Naive thymus-derived CD8-positive, alpha-beta T cell (primary cell): ENCODE measurements at regions not wholly inside any gene's neighbourhood (a gene's known extent, or its start where the extent isn't known, plus 50 kb on each side); places are given as distances from the start of the nearest gene placed in this dataset.

Experiments used
- ATAC-seq, 2 donors: fragments of 150-1000 bp; cut with Tn5 transposase in 1 of 2; sonication (Bioruptor Pico), chemical (Tn5 transposase) in 1 of 2; 1 replicate in 1 of 2; 2 replicates in 1 of 2; pipeline ENCODE4 v1.10.0; 2021; ENCODE audit warnings: mild to moderate bottlenecking in 2 of 2, moderate library complexity in 2 of 2
- POLR2A ChIA-PET: fragments of 350-600 bp; sonication (Branson Sonifier 250); formaldehyde crosslinking; loops from one replicate; lab custom pipeline; 2021; ENCODE audit warnings: antibody characterized with exemption; lab: Charles Lee
- DNase-seq, 10 donors: peaks; one replicate each; pipeline versions ENCODE4 v3.0.0 to v3.0.0-alpha.2; 2020 to 2022
- H3K27ac Mint-ChIP-seq, 10 donors: one replicate each; pipeline ENCODE4 v1.8.0; 2020 to 2022; ENCODE audit warnings: mild to moderate bottlenecking in 10 of 10, mixed read lengths in 10 of 10, moderate library complexity in 4 of 10, inconsistent platforms in 1 of 10
- H3K27me3 Mint-ChIP-seq, 5 donors: one replicate each; pipeline ENCODE4 v1.8.0; 2021 to 2022; ENCODE audit warnings: mixed read lengths in 5 of 5
- H3K36me3 Mint-ChIP-seq, 3 donors: one replicate each; pipeline ENCODE4 v1.8.0; 2020 to 2022; ENCODE audit warnings: mixed read lengths in 3 of 3, mild to moderate bottlenecking in 2 of 3, inconsistent platforms in 1 of 3
- H3K4me1 Mint-ChIP-seq, 4 donors: one replicate each; pipeline ENCODE4 v1.8.0; 2021 to 2022; ENCODE audit warnings: mixed read lengths in 4 of 4
- H3K4me3 Mint-ChIP-seq, 10 donors: one replicate each; pipeline ENCODE4 v1.8.0; 2020 to 2022; ENCODE audit warnings: mild to moderate bottlenecking in 10 of 10, mixed read lengths in 10 of 10, moderate library complexity in 6 of 10, inconsistent platforms in 1 of 10
- H3K9me3 Mint-ChIP-seq, 9 donors: one replicate each; pipeline ENCODE4 v1.8.0; 2020 to 2022; ENCODE audit warnings: mixed read lengths in 9 of 9, mild to moderate bottlenecking in 3 of 9, inconsistent platforms in 1 of 9, moderate library complexity in 1 of 9

GRCh38 chr16:65538976-65539375, 417.1 kb upstream of the CDH11 start:
- POLR2A ChIA-PET = no interaction called here
- H3K4me1 Mint-ChIP-seq = peaks cover 0 to 2% (median 0%) of the 10 kb centered on the region in 4 donors

GRCh38 chr16:65537336-65537735, 415.5 kb upstream of the CDH11 start:
- POLR2A ChIA-PET = no interaction called here
- Mint-ChIP-seq H3K27me3 (peaks cover 0 to 11% (median 0%) of the 10 kb centered on the region in 5 donors), H3K4me3 (no peak overlapping the region), H3K36me3 (no peaks in the 10 kb centered on the region), H3K4me1 (peaks cover 0 to 2% (median 0%) of the 10 kb centered on the region in 4 donors), H3K27ac (no peak overlapping the region), H3K9me3 (peaks cover 0 to 25% (median 3%) of the 10 kb centered on the region in 9 donors)
- DNase-seq = no peak
- no peak for ATAC-seq

More at GRCh38 chr16:65538976-65539375, 417.1 kb upstream of the CDH11 start:
- Mint-ChIP-seq H3K36me3 (no peaks in the 10 kb centered on the region), H3K9me3 (peaks cover 0 to 38% (median 3%) of the 10 kb centered on the region in 9 donors), H3K4me3 (no peak overlapping the region), H3K27me3 (peaks cover 0 to 11% (median 0%) of the 10 kb centered on the region in 5 donors), H3K27ac (no peak overlapping the region)
- DNase-seq (no peak), ATAC-seq (no peak)

GRCh38 chr16:65534121-65534528, 412.3 kb upstream of the CDH11 start:
- no peak for ATAC-seq
- POLR2A ChIA-PET = no interaction called here
- no peaks in the 10 kb centered on the region for H3K36me3 Mint-ChIP-seq
- peak overlapping the region in 1 of 10 donors; percentile 14 for H3K27ac Mint-ChIP-seq
- peaks cover 0 to 13% (median 4%) of the 10 kb centered on the region in 9 donors for H3K9me3 Mint-ChIP-seq
- H3K4me1 Mint-ChIP-seq = peaks cover 0 to 2% (median 0%) of the 10 kb centered on the region in 4 donors
- no peak for DNase-seq
- H3K4me3 Mint-ChIP-seq = no peak overlapping the region
- H3K27me3 Mint-ChIP-seq = peaks cover 0 to 10% (median 0%) of the 10 kb centered on the region in 5 donors

- POLR2A ChIA-PET = no interaction called here
- Mint-ChIP-seq H3K4me1 (no peaks in the 10 kb centered on the region), H3K27ac (no peak overlapping the region), H3K9me3 (peaks cover 0 to 13% (median 4%) of the 10 kb centered on the region in 9 donors), H3K36me3 (no peaks in the 10 kb centered on the region), H3K4me3 (no peak overlapping the region), H3K27me3 (peaks cover 0 to 10% (median 0%) of the 10 kb centered on the region in 5 donors)
- DNase-seq = no peak
- ATAC-seq = no peak
Observed at GRCh38 chr16:65532846-65533245, 411.0 kb upstream of the CDH11 start.

GRCh38 chr16:65532258-65532657, 410.4 kb upstream of the CDH11 start:
- Mint-ChIP-seq H3K4me1 (no peaks in the 10 kb centered on the region), H3K36me3 (no peaks in the 10 kb centered on the region), H3K4me3 (no peak overlapping the region), H3K27me3 (peaks cover 0 to 10% (median 0%) of the 10 kb centered on the region in 5 donors), H3K27ac (no peak overlapping the region), H3K9me3 (peaks cover 0 to 13% (median 4%) of the 10 kb centered on the region in 9 donors)
- DNase-seq (no peak), ATAC-seq (no peak)
- POLR2A ChIA-PET = no interaction called here

GRCh38 chr16:65531475-65531874, 409.6 kb upstream of the CDH11 start:
- no peaks in the 10 kb centered on the region for H3K4me1 Mint-ChIP-seq
- POLR2A ChIA-PET = no interaction called here
- H3K4me3 Mint-ChIP-seq = no peak overlapping the region
- H3K9me3 Mint-ChIP-seq = peaks cover 0 to 13% (median 4%) of the 10 kb centered on the region in 9 donors
- H3K36me3 Mint-ChIP-seq = no peaks in the 10 kb centered on the region
- no peak overlapping the region for H3K27ac Mint-ChIP-seq
- DNase-seq = no peak
- peaks cover 0 to 10% (median 0%) of the 10 kb centered on the region in 5 donors for H3K27me3 Mint-ChIP-seq
- no peak for ATAC-seq

GRCh38 chr16:65525707-65526106, 403.8 kb upstream of the CDH11 start:
- H3K27me3 Mint-ChIP-seq = peaks cover 0 to 11% (median 2%) of the 10 kb centered on the region in 5 donors
- no peak for DNase-seq
- POLR2A ChIA-PET = no interaction called here

GRCh38 chr16:65524997-65525396, 403.1 kb upstream of the CDH11 start:
- Mint-ChIP-seq H3K4me3 (no peak overlapping the region), H3K36me3 (no peaks in the 10 kb centered on the region), H3K27me3 (peaks cover 0 to 11% (median 2%) of the 10 kb centered on the region in 5 donors), H3K4me1 (peaks cover 0 to 4% (median 0%) of the 10 kb centered on the region in 4 donors), H3K27ac (no peak overlapping the region), H3K9me3 (peaks cover 0 to 6% (median 1%) of the 10 kb centered on the region in 9 donors)
- POLR2A ChIA-PET = no interaction called here
- no peak for ATAC-seq
- DNase-seq = no peak

More at GRCh38 chr16:65525707-65526106, 403.8 kb upstream of the CDH11 start:
- Mint-ChIP-seq H3K27ac (no peak overlapping the region), H3K4me3 (no peak overlapping the region), H3K36me3 (no peaks in the 10 kb centered on the region), H3K9me3 (peaks cover 0 to 6% (median 2%) of the 10 kb centered on the region in 9 donors), H3K4me1 (peaks cover 0 to 4% (median 0%) of the 10 kb centered on the region in 4 donors)
- no peak for ATAC-seq

- Mint-ChIP-seq H3K9me3 (peaks cover 0 to 8% (median 5%) of the 10 kb centered on the region in 9 donors), H3K36me3 (no peaks in the 10 kb centered on the region), H3K4me1 (peaks cover 0 to 4% (median 0%) of the 10 kb centered on the region in 4 donors), H3K27ac (no peak overlapping the region), H3K4me3 (no peak overlapping the region), H3K27me3 (peaks cover 0 to 11% (median 2%) of the 10 kb centered on the region in 5 donors)
- POLR2A ChIA-PET = no interaction called here
- ATAC-seq (no peak), DNase-seq (no peak)
Observed at GRCh38 chr16:65524231-65524630, 402.4 kb upstream of the CDH11 start.

GRCh38 chr16:65523283-65523944, 401.6 kb upstream of the CDH11 start:
- Mint-ChIP-seq H3K36me3 (no peaks in the 10 kb centered on the region), H3K4me1 (peaks cover 0 to 4% (median 0%) of the 10 kb centered on the region in 4 donors), H3K27me3 (peaks cover 0 to 8% (median 2%) of the 10 kb centered on the region in 5 donors), H3K4me3 (no peak overlapping the region), H3K27ac (no peak overlapping the region), H3K9me3 (peaks cover 0 to 10% (median 5%) of the 10 kb centered on the region in 9 donors)
- POLR2A ChIA-PET = no interaction called here
- ATAC-seq (no peak), DNase-seq (no peak)

- peaks cover 0 to 5% (median 2%) of the 10 kb centered on the region in 5 donors for H3K27me3 Mint-ChIP-seq
- no peak for DNase-seq
Observed at GRCh38 chr16:65522412-65522811, 400.5 kb upstream of the CDH11 start.

GRCh38 chr16:65521633-65522328, 399.9 kb upstream of the CDH11 start:
- DNase-seq = no peak
- H3K27me3 Mint-ChIP-seq = peaks cover 0 to 5% (median 2%) of the 10 kb centered on the region in 5 donors
- ATAC-seq = no peak
- H3K27ac Mint-ChIP-seq = no peak overlapping the region
- no peaks in the 10 kb centered on the region for H3K36me3 Mint-ChIP-seq
- peaks cover 0 to 4% (median 0%) of the 10 kb centered on the region in 4 donors for H3K4me1 Mint-ChIP-seq
- peaks cover 0 to 10% (median 2%) of the 10 kb centered on the region in 9 donors for H3K9me3 Mint-ChIP-seq
- POLR2A ChIA-PET = no interaction called here
- no peak overlapping the region for H3K4me3 Mint-ChIP-seq

More at GRCh38 chr16:65522412-65522811, 400.5 kb upstream of the CDH11 start:
- no peaks in the 10 kb centered on the region for H3K36me3 Mint-ChIP-seq
- H3K27ac Mint-ChIP-seq = no peak overlapping the region
- POLR2A ChIA-PET = no interaction called here
- H3K9me3 Mint-ChIP-seq = peaks cover 0 to 10% (median 2%) of the 10 kb centered on the region in 9 donors
- no peak overlapping the region for H3K4me3 Mint-ChIP-seq
- H3K4me1 Mint-ChIP-seq = peaks cover 0 to 4% (median 0%) of the 10 kb centered on the region in 4 donors
- ATAC-seq = no peak

GRCh38 chr16:65519402-65519801, 397.5 kb upstream of the CDH11 start:
- ATAC-seq = no peak
- Mint-ChIP-seq H3K4me1 (peaks cover 0 to 4% (median 0%) of the 10 kb centered on the region in 4 donors), H3K27ac (no peak overlapping the region), H3K36me3 (no peaks in the 10 kb centered on the region), H3K27me3 (peaks cover 0 to 4% (median 2%) of the 10 kb centered on the region in 5 donors), H3K9me3 (peaks cover 0 to 20% (median 4%) of the 10 kb centered on the region in 9 donors), H3K4me3 (no peak overlapping the region)
- POLR2A ChIA-PET = no interaction called here
- DNase-seq = no peak
